ENCODE measurements at regions not wholly inside any gene's neighbourhood (a gene's known extent, or its start where the extent isn't known, plus 50 kb on each side); places are given as distances from the start of the nearest gene placed in this dataset.

DNA sequence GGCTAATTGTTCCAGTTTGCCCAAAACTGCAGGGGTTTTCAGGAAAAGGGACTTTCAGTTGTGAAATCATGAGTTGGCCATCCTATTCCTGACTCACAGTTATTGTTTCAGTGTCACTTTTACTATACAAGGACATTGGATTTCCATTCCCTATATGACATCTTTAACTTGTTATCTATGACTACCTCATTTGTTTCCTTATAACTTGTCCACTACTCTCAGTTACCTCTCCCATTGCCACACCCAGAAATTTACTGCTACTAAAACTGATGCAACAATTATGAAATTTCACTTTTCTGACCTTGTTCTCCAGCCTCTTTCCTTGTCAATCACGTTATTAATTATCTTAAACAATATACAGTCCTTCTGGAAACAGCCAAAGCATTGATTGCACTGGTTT lies 116.5 kb upstream of the ZNF804A start:
- no peak for DNase-seq

- DNase-seq = no peak
Observed at GRCh38 chr2:184498936-184499335, 99.4 kb upstream of the ZNF804A start.

GRCh38 chr2:184504252-184504651 lies 94.1 kb upstream of the ZNF804A start:
- no peak for DNase-seq

- DNase-seq = no peak
Observed at GRCh38 chr2:184507254-184507653, 91.1 kb upstream of the ZNF804A start.

DNA sequence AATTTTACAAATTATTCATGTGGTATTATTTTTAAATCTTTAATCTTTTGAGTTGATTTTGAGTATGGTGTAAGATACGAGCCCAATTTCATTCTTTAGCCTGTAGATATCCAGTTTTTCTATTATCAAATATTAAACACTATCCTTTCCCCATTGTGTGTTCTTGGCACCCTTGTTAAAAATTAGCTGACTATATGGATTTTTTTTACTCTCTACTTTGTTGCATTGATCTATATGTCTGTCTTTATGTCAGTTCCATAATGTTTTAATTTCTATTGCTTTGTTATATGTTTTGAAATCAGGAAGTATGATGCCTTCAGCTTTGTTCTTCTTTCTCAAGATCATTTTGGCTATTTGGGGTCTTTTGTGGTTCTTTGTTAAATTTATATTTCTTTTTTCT lies 80.9 kb upstream of the ZNF804A start:
- no peak for DNase-seq

DNA sequence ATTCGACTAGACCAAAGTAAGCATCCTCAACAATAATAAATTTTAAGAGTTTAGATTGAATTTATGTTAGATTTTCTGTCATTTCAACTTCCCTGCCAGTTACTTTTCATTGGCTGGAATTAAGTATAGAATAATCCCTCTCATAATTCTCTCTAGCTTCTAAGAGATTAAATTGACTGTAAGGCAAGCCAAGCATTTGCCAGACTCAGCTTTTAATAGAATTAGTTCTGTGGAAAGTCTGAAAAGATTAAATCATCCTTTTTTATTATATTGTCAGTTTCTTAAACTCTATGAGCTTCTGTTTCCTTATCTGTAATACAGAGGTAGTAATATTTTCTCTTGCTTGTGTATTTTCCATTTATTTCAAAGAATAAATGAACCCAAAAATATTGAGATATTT lies 77.9 kb upstream of the ZNF804A start:
- DNase-seq = no peak

DNA sequence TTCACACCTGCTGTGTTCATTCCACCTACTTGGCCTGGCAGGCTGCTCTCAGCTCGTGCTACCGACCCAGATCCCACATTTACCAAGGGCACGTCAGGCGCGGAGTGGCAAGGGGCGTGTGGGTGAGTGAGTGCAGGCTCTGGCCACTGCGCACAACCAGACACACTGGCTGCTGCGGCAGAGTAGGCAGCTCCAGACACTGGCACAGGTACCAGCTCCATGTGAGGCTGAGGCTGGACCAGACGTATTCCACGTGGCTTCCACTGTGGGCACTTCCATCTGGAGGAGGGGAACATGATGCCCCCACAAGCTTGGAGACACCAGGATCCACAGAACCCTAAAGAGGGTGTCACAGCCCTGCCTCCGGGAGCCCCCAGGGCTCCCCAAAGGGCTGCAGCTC lies 74.6 kb upstream of the ZNF804A start:
- no peak for DNase-seq

DNA sequence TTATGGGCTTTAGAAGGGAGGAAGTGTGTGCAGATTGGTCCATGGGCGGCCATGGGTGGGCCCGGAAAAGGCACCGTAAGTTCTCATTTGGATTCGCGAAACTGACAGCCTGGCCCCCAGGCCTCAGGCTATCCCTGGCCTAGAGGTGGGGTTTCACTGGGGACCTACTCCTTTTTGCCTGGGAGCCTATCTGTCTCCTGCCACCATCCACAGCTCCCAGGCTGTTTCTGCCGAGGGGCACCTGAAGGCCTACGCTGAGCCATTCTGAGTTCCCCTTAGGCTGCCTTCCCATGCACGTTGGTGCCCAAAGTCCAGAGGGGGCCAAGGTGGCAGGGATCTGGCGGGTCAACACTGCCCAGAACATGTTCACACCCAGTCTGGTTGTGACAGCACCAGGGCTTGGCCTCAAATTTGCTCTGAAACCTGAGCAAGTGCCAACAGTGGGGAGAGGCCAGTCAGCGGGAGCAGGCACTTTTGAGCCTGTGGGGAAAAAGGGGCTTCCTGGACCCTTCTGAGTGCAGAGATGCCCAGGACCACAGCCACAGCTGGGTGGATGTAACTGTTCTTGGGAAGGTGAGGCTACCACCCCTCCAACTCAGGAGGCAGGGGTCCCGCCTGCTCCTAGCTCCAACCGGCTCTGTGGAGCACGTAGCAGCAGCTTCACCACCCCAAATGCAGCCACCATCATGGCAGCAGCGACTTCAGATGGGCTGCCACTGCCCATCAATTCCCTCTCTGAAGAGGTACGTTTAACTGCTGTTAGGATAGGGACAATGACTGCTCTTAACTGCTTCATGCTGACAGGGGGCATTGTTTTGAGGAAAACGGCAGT lies 73.6 kb upstream of the ZNF804A start:
- no peak for DNase-seq

DNA sequence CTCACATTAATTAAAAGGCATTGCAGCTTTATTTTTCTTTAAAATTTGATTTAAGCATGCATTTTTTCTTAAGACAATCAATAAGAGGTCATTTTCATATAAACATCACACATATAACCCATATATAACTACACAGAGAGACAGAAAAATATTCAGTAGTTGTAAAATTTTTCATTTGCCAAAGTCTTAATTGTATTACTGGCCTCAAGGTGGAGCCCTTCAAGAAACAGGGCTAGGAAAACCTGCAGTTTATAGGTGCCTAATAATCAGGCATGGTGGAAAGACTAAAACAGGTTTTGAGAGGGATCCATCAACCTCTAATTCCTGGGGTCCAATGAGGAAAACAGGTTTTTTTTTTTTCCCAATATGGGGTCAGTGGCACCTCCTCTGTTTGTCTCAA lies 71.3 kb upstream of the ZNF804A start:
- DNase-seq = no peak

DNA sequence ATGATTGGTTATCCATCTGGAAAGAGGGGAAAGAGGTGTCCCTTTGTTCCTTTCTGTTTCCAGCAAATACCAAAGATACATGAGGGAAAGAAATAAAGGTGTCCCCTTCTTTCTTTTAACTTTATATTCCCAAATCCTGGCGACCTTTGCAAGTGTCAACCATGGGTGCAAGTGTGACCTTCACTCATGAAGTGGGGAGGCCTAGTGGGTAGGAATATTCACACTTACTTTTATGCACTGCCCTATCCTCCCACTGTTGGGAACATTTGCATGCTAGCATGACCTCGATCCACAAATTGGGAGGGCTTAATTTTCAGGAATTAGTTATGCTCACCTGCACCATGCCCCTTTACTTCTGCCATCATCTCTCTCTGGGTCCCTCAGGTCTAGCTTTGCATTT lies 70.2 kb upstream of the ZNF804A start:
- DNase-seq = no peak

DNA sequence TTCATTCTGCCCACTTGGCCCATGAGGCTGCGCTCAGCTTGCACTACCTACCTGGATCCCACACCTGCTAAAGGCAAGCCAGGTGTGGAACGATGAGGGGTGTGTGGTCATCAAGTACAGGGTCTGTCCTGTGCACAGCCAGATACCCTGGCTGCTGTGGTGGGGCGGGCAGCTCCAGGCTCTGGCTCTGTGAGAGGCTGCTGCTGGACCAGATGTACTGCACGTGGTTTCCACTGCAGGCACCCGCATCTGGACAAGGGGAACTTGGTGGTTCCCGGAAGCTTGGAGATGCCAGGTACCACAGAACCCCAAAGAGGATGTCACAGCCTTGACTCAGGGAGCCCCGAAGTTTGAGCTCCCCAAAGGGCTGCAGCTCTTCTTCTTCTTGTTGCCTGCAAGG lies 68.1 kb upstream of the ZNF804A start:
- DNase-seq = no peak

- DNase-seq = no peak
Observed at GRCh38 chr2:184530959-184531358, 67.4 kb upstream of the ZNF804A start.

DNA sequence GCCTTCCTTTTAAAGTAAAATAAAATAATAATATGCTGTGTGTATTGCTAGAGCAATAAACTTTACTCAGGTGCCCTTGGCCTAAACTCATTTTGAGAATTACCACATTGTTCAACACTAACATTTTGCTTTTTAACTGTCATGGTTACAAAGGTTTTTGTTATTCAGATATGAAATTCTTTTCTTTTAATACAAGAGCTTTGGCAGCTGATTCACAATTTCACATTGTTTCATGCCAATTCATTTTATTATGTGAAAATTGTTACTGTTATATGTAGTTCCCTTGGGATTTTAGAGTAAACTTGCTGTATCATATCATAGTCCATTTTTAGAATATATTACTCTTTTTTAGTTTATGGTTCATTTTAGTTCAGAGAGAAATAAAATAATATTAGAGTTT lies 65.8 kb upstream of the ZNF804A start:
- no peak for DNase-seq

GRCh38 chr2:184534986-184535385 lies 63.3 kb upstream of the ZNF804A start:
- no peak for DNase-seq

DNA sequence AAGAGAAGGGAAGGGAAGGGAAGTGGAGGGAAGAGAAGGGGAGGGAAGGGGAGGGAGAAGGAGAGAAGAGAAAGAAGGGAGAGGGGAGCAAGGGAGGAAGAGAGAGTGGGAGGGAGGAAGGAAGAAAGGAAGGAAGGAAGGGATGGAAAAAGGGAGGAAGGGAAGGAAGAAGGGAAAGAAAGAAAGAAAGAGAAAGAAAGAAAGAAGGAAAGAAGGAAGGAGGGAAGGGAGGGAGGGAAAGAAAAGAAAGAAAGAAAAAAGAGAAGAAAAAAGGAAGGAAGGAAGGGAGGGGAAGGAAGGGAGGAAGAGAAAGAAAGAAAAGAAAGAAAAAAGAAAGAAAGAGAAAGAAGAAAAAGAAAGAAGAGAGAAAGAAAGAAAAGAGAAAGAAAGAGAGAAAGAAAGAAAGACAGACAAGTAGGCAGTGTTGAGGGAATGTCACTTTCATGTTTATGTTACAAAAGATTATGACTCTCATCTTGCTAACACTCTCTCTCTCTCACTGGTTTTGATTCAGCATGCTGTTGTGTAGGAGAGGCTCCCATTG lies 58.0 kb upstream of the ZNF804A start:
- DNase-seq = no peak

- no peak for DNase-seq
Observed at GRCh38 chr2:184541591-184541990, 56.7 kb upstream of the ZNF804A start.

DNA sequence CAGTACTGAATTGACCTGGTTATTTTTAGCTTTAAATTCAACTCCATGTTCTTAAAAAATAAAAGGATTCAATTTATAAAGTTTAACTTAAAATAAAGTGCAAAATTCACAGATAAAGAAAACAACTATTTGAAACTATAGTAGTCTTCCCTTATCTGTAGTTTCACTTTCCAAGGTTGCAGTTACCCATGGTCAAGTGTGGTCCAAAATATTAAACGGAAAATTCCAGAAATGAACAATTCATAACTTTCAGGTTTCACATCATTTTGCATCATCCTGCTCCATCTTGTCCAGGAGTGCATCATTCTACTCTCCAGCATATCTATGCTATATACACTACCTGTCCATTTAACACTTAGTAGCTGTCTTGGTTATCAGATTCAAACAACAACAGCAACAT lies 54.5 kb upstream of the ZNF804A start:
- no peak for DNase-seq
